ENCODE measurements at regions not wholly inside any gene's neighbourhood (a gene's known extent, or its start where the extent isn't known, plus 50 kb on each side); places are given as distances from the start of the nearest gene placed in this dataset.
"Not testable (repeated sequence)": the region's sequence is repeated elsewhere in the genome, so short reads cannot be mapped to it uniquely, and the experiment has no call there.

- H3K27me3 ChIP-seq (ENCODE audit: insufficient read depth, low read length): no peaks in the 10 kb centered on the region
- no peaks in the 10 kb centered on the region for H3K36me3 ChIP-seq (ENCODE audit: insufficient read depth, low read length)
- H3K4me1 ChIP-seq (ENCODE audit: insufficient read depth, low read length): no peaks in the 10 kb centered on the region
- no peaks in the 10 kb centered on the region for H3K9me3 ChIP-seq (ENCODE audit: low read length)
- H3K4me3 ChIP-seq (ENCODE audit: low read length): no peak overlapping the region
- H2AFZ ChIP-seq (ENCODE audit: low read depth, low read length): no peak overlapping the region
These were observed 210.0 kb downstream of the PLA2G4A start for GRCh38 chr1:187038784-187039183.

GRCh38 chr1:187041104-187041503 is 212.4 kb downstream of the PLA2G4A start:
- H3K36me3 ChIP-seq (ENCODE audit: insufficient read depth, low read length): no peaks in the 10 kb centered on the region
- H2AFZ ChIP-seq (ENCODE audit: low read depth, low read length): no peak overlapping the region
- no peaks in the 10 kb centered on the region for H3K9me3 ChIP-seq (ENCODE audit: low read length)
- H3K4me3 ChIP-seq (ENCODE audit: low read length): no peak overlapping the region
- no peaks in the 10 kb centered on the region for H3K4me1 ChIP-seq (ENCODE audit: insufficient read depth, low read length)
- H3K27me3 ChIP-seq (ENCODE audit: insufficient read depth, low read length): no peaks in the 10 kb centered on the region

GRCh38 chr1:187042538-187042937 is 213.8 kb downstream of the PLA2G4A start:
- Histone ChIP-seq H3K9me3 (ENCODE audit: low read length) (no peaks in the 10 kb centered on the region), H3K4me1 (ENCODE audit: insufficient read depth, low read length) (no peaks in the 10 kb centered on the region), H3K4me3 (ENCODE audit: low read length) (no peak overlapping the region)

DNA sequence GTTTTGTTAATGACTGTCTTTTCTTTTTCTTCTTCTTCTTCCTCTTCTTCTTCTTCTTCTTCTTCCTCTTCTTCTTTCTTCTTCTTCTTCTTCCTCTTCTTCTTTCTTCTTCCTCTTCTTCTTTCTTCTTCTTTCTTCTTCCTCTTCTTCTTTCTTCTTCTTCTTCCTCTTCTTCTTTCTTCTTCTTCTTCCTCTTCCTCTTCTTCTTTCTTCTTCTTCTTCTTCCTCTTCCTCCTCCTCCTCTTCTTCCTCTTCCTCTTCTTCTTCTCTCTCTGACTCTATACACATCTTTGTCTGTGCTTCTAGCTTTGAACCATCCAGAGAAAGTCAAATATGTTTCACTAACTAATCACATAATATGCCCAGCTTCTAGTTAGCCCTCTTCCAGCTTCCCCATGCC is 214.7 kb downstream of the PLA2G4A start:
- H3K9me3 ChIP-seq (ENCODE audit: low read length); H3K4me3 ChIP-seq (ENCODE audit: low read length); H3K36me3 ChIP-seq (ENCODE audit: insufficient read depth, low read length); H3K4me1 ChIP-seq (ENCODE audit: insufficient read depth, low read length); H2AFZ ChIP-seq (ENCODE audit: low read depth, low read length); H3K27me3 ChIP-seq (ENCODE audit: insufficient read depth, low read length): not testable (repeated sequence)

More at GRCh38 chr1:187042538-187042937, 213.8 kb downstream of the PLA2G4A start:
- Histone ChIP-seq H2AFZ (ENCODE audit: low read depth, low read length) (no peak overlapping the region), H3K36me3 (ENCODE audit: insufficient read depth, low read length) (no peaks in the 10 kb centered on the region), H3K27me3 (ENCODE audit: insufficient read depth, low read length) (no peaks in the 10 kb centered on the region)

DNA sequence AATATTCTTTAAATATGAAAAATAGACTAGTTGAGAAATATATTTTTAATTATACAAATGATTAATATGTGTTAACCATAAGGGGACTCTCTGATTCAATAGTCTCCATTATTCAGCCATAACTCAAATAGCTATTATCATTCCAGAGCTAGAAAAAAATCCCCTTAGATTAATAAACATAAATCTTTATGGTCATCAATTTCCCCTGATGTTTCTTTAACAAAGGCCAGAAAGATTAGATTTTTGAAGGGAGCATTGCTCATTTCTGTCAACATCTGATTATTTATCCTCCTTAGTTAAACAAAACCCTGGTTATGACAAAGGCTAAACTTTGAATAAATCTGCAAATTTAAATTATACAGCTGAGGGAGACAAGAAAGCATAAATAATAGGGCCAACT is 215.7 kb downstream of the PLA2G4A start:
- H3K27me3 ChIP-seq (ENCODE audit: insufficient read depth, low read length): no peaks in the 10 kb centered on the region
- H3K4me3 ChIP-seq (ENCODE audit: low read length): no peak overlapping the region
- no peaks in the 10 kb centered on the region for H3K36me3 ChIP-seq (ENCODE audit: insufficient read depth, low read length)
- no peak overlapping the region for H2AFZ ChIP-seq (ENCODE audit: low read depth, low read length)
- no peaks in the 10 kb centered on the region for H3K4me1 ChIP-seq (ENCODE audit: insufficient read depth, low read length)
- no peaks in the 10 kb centered on the region for H3K9me3 ChIP-seq (ENCODE audit: low read length)

DNA sequence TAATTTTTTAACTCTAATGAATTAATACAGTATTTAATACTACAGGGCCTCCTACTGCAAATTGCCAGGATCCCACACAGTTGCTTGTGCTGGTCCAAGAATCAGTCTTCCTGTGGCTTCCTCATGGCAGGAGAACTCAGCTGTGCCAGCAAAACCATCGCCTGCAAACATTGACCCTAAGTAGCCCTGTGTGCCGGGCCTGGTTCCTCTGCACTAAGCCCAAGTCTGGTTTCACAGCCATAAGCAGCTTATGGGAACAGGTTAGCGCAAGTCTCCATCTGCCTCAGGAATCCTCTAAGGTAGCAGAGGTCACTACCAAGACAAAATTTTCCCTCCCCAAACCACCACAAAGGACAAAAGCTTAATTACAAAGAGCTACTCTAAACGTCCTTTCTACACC is 216.6 kb downstream of the PLA2G4A start:
- H3K9me3 ChIP-seq (ENCODE audit: low read length): no peaks in the 10 kb centered on the region
- H3K36me3 ChIP-seq (ENCODE audit: insufficient read depth, low read length): no peaks in the 10 kb centered on the region
- H3K27me3 ChIP-seq (ENCODE audit: insufficient read depth, low read length): no peaks in the 10 kb centered on the region
- H3K4me3 ChIP-seq (ENCODE audit: low read length): no peak overlapping the region
- no peaks in the 10 kb centered on the region for H3K4me1 ChIP-seq (ENCODE audit: insufficient read depth, low read length)
- H2AFZ ChIP-seq (ENCODE audit: low read depth, low read length): no peak overlapping the region

- H2AFZ ChIP-seq (ENCODE audit: low read depth, low read length): no peak overlapping the region
- H3K9me3 ChIP-seq (ENCODE audit: low read length): no peaks in the 10 kb centered on the region
- no peak overlapping the region for H3K4me3 ChIP-seq (ENCODE audit: low read length)
- H3K27me3 ChIP-seq (ENCODE audit: insufficient read depth, low read length): no peaks in the 10 kb centered on the region
- no peaks in the 10 kb centered on the region for H3K4me1 ChIP-seq (ENCODE audit: insufficient read depth, low read length)
- H3K36me3 ChIP-seq (ENCODE audit: insufficient read depth, low read length): no peaks in the 10 kb centered on the region
These were observed 217.5 kb downstream of the PLA2G4A start for GRCh38 chr1:187046293-187046692.

GRCh38 chr1:187047298-187047697 is 218.5 kb downstream of the PLA2G4A start:
- H3K9me3 ChIP-seq (ENCODE audit: low read length): no peaks in the 10 kb centered on the region
- no peaks in the 10 kb centered on the region for H3K36me3 ChIP-seq (ENCODE audit: insufficient read depth, low read length)
- H3K4me1 ChIP-seq (ENCODE audit: insufficient read depth, low read length): no peaks in the 10 kb centered on the region
- H3K4me3 ChIP-seq (ENCODE audit: low read length): no peak overlapping the region
- H3K27me3 ChIP-seq (ENCODE audit: insufficient read depth, low read length): no peaks in the 10 kb centered on the region
- no peak overlapping the region for H2AFZ ChIP-seq (ENCODE audit: low read depth, low read length)

- Histone ChIP-seq H3K4me3 (ENCODE audit: low read length) (no peak overlapping the region), H3K9me3 (ENCODE audit: low read length) (no peaks in the 10 kb centered on the region), H3K36me3 (ENCODE audit: insufficient read depth, low read length) (no peaks in the 10 kb centered on the region), H3K27me3 (ENCODE audit: insufficient read depth, low read length) (no peaks in the 10 kb centered on the region), H2AFZ (ENCODE audit: low read depth, low read length) (no peak overlapping the region), H3K4me1 (ENCODE audit: insufficient read depth, low read length) (no peaks in the 10 kb centered on the region)
These were observed 223.0 kb downstream of the PLA2G4A start for GRCh38 chr1:187051618-187052232.

- no peaks in the 10 kb centered on the region for H3K27me3 ChIP-seq (ENCODE audit: insufficient read depth, low read length)
- no peaks in the 10 kb centered on the region for H3K36me3 ChIP-seq (ENCODE audit: insufficient read depth, low read length)
- H3K4me1 ChIP-seq (ENCODE audit: insufficient read depth, low read length): no peaks in the 10 kb centered on the region
- no peaks in the 10 kb centered on the region for H3K9me3 ChIP-seq (ENCODE audit: low read length)
- no peak overlapping the region for H2AFZ ChIP-seq (ENCODE audit: low read depth, low read length)
- no peak overlapping the region for H3K4me3 ChIP-seq (ENCODE audit: low read length)
These were observed 225.1 kb downstream of the PLA2G4A start for GRCh38 chr1:187053876-187054275.

- H3K4me3 ChIP-seq (ENCODE audit: low read length): no peak overlapping the region
These were observed 226.4 kb downstream of the PLA2G4A start for GRCh38 chr1:187054862-187055757.

GRCh38 chr1:187063271-187063670 is 234.5 kb downstream of the PLA2G4A start:
- no peaks in the 10 kb centered on the region for H3K36me3 ChIP-seq (ENCODE audit: insufficient read depth, low read length)
- no peak overlapping the region for H3K4me3 ChIP-seq (ENCODE audit: low read length)
- H2AFZ ChIP-seq (ENCODE audit: low read depth, low read length): no peak overlapping the region
- H3K9me3 ChIP-seq (ENCODE audit: low read length): no peaks in the 10 kb centered on the region
- H3K4me1 ChIP-seq (ENCODE audit: insufficient read depth, low read length): peaks cover 3% of the 10 kb centered on the region
- no peaks in the 10 kb centered on the region for H3K27me3 ChIP-seq (ENCODE audit: insufficient read depth, low read length)

More at GRCh38 chr1:187054862-187055757, 226.4 kb downstream of the PLA2G4A start:
- no peaks in the 10 kb centered on the region for H3K9me3 ChIP-seq (ENCODE audit: low read length)
- H3K4me1 ChIP-seq (ENCODE audit: insufficient read depth, low read length): no peaks in the 10 kb centered on the region
- no peaks in the 10 kb centered on the region for H3K36me3 ChIP-seq (ENCODE audit: insufficient read depth, low read length)
- no peaks in the 10 kb centered on the region for H3K27me3 ChIP-seq (ENCODE audit: insufficient read depth, low read length)
- no peak overlapping the region for H2AFZ ChIP-seq (ENCODE audit: low read depth, low read length)

GRCh38 chr1:187067160-187067559 is 238.4 kb downstream of the PLA2G4A start:
- Histone ChIP-seq H3K36me3 (ENCODE audit: insufficient read depth, low read length) (no peaks in the 10 kb centered on the region), H2AFZ (ENCODE audit: low read depth, low read length) (no peak overlapping the region), H3K4me3 (ENCODE audit: low read length) (no peak overlapping the region), H3K9me3 (ENCODE audit: low read length) (no peaks in the 10 kb centered on the region), H3K4me1 (ENCODE audit: insufficient read depth, low read length) (peaks cover 3% of the 10 kb centered on the region), H3K27me3 (ENCODE audit: insufficient read depth, low read length) (no peaks in the 10 kb centered on the region)

All from neuron (in vitro differentiated cells).